NCI-H774 (cell line): ENCODE measurements at regions not wholly inside any gene's neighbourhood (a gene's known extent, or its start where the extent isn't known, plus 50 kb on each side); places are given as distances from the start of the nearest gene placed in this dataset.

Source experiments
- DNase-seq: peaks from one replicate; lab custom pipeline; 2025; lab: John Stamatoyannopoulos, UW

- no peak for DNase-seq
Observed at GRCh38 chr13:40170091-40170490, 496.4 kb downstream of the FOXO1 start.

- no peak for DNase-seq
Observed at GRCh38 chr13:40170982-40171381, 495.5 kb downstream of the FOXO1 start.

DNA sequence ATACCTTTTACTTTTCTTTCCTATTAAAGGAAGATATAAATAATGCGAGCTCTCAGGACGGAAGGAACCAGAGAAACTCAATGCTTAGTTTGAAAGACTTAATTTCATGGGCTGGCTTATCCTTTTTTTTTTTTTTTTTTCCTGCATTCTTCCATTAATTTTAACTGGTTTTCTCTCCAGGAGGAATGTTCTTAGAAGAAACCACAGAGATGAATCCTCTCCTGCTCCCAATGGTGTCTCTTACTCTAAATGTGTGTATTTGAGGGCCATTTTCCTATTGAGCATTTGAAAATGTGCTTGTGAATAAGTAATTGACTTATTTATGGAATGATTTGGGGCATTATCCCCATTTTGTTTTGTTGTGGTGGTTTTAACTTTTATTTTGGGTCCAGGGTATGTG, 494.9 kb downstream of the FOXO1 start:
- no peak for DNase-seq

DNA sequence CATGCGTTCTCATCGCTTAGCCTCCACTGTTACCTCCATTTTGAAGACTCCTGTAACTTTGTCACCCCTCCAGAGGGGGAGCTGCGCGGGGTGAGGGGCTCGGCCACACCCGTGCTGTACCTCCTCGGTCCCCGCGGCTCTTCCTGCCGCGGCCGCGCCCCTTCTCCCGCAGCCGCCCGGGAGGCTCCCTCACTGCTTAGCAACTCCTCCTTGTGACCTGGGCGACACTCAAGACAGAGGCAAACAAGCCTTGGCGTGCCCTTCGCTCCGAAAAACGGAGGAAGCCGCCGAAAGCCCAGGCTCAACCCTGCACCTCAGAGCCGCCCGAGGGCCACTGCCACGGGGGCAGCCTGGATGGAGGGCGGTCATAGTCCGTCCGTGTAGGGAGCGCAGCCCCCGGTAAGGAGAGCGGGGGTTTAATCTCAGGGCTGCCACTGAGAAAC, 494.3 kb downstream of the FOXO1 start:
- DNase-seq = no peak

- no peak for DNase-seq
Observed at GRCh38 chr13:40172878-40173277, 493.6 kb downstream of the FOXO1 start.

GRCh38 chr13:40175639-40176038, 490.8 kb downstream of the FOXO1 start:
- DNase-seq = no peak

- DNase-seq = no peak
Observed at GRCh38 chr13:40176242-40176641, 490.2 kb downstream of the FOXO1 start.

GRCh38 chr13:40178130-40178529, 488.3 kb downstream of the FOXO1 start:
- no peak for DNase-seq

GRCh38 chr13:40179445-40180281, 486.8 kb downstream of the FOXO1 start:
- DNase-seq = no peak

- no peak for DNase-seq
Observed at GRCh38 chr13:40180776-40181175, 485.7 kb downstream of the FOXO1 start.

GRCh38 chr13:40181203-40181845, 485.1 kb downstream of the FOXO1 start:
- no peak for DNase-seq

DNA sequence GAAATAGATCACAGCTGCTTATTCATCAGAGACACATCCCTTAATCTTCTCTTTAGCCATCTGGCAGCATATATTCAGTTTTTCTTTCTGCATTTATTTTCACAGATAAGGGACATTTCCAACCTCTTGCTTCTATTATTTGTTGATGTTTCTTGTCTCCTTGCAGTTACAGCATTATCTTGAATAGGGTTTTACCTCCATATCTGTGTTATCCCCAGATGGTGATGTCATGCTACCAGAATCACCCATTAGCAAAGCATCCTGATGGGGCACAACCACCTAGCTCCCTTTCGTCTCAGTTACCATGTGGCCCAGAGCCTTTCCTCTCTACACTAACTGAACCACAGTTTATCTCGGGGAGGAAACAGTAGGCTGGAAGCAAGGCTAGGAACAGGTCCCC, 483.9 kb downstream of the FOXO1 start:
- DNase-seq = no peak

GRCh38 chr13:40185414-40185813, 481.0 kb downstream of the FOXO1 start:
- DNase-seq = no peak

GRCh38 chr13:40186041-40186440, 480.4 kb downstream of the FOXO1 start:
- no peak for DNase-seq

DNA sequence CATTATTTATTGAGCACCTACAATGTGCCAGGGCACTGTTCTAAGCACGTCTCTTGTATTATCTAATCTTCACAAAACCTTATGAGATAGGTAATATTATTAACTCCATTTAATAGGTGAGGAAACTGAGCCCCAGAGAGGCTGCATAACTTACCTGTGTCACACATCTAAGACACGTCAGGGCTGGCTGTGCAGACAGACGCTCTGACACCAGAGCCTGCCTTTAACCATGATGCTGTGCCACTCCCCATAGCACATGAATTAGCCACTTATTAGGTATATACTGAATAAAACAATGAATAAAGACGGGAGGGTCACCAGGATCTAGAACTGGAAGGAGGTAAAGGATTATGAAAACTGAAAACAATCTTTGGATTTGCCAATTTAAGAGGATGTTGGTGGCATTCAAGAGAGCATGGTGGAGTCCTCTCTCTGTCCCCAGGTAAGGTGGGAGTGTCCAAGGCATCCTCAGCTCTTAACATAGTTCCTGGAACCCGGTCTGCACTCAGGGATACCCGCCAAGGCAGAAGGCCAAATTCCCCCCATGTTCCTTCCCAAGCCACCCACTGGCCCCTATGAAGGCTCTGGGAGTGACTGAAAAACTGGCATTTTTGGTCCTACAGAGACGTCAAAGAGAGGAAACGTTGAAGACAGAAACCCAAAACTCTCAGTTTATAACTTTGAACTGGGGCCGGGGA, 479.7 kb downstream of the FOXO1 start:
- no peak for DNase-seq

DNA sequence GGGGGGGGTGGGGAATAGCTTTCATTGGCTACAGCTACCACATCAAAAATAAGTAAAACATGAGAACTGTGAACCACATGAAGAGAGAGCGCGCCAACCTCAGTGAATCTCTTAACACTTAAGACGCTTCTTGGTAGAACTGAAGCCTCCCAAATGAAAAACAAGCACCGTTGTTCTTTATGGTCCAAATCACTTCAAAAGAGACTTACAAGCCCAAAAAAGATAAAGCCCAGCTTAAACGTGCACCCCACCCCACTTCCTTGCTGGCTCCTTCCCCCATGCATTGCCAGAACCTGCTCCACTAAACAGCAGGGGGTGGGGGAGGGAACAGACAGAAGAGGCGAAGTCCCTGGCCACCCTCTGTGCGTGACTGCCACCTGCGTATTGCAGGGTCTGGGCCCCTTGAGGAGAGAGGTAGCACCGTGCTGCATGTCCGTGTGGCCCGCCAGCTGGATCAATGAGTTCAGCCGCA, 479.1 kb downstream of the FOXO1 start:
- no peak for DNase-seq

DNA sequence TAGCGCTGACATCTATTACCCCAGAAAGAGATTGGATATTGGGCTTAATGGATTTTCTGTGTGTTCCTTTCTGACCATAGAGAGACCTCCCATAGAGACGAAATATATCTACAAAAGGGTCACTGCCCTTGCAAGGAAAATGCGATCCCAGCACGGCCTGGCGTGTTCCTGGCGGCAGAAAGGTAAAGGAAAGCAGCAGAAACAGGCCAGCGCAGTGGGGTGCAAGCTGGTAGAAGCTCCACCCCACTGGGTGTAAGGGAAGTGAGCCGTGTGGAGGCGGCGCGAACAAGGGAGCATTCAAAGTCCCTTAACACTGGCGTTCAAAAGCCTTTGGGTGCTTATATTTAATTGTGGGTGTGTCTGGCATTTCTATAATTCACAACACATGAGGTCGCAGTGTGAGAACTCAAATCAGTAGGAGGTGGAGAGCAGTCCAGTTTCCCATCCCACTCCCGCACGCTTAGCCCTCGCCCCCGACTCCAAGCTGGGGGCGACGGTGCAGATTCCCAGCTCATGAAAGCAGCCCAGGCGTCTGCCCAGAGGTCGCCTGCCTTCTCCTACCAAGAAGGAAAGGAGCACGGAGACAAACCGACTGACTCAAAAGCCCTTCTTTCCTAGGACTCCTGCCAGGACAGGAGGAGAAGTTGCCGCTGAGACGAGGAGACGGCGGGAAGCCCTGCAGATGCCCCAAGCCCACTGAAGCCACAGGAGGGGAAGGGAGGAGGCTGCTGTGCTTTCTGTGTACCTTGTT, 478.4 kb downstream of the FOXO1 start:
- no peak for DNase-seq

GRCh38 chr13:40189426-40189825, 477.0 kb downstream of the FOXO1 start:
- DNase-seq = no peak

- no peak for DNase-seq
Observed at GRCh38 chr13:40189898-40190630, 476.4 kb downstream of the FOXO1 start.

DNA sequence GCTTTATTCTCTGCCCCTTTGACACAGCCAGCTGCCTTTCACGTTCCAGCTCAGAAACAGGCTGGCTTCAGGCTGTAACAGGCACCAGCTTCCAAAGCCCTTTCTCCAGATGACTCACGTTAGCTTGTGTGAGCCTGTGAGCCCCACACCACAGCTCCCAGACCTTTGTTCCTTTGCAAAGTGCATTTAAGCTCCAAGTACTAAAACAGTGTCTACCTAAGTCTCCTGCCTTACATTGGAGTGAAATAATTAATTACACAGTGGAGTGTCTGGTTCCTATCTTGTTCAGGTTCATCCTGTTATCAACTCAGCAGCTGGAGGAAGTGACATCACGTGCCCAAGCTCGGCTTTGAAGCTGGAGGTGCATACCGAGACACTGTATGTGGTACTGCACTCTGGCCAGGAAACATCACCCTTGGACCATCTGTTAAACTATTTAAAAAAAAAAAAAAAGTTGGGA, 475.8 kb downstream of the FOXO1 start:
- DNase-seq = no peak
